ENCODE measurements at regions not wholly inside any gene's neighbourhood (a gene's known extent, or its start where the extent isn't known, plus 50 kb on each side); places are given as distances from the start of the nearest gene placed in this dataset.

GRCh38 chr11:95577716-95578460, 211.7 kb downstream of the FAM76B start:
- no peak for DNase-seq

GRCh38 chr11:95576146-95576845, 213.3 kb downstream of the FAM76B start:
- no peak for DNase-seq

- no peak for DNase-seq
These were observed 214.1 kb downstream of the FAM76B start for GRCh38 chr11:95575517-95575916.

GRCh38 chr11:95571718-95572260, 217.8 kb downstream of the FAM76B start:
- DNase-seq, result no peak

GRCh38 chr11:95570845-95571244, 218.7 kb downstream of the FAM76B start:
- DNase-seq, result no peak

GRCh38 chr11:95569207-95569606, 220.4 kb downstream of the FAM76B start:
- no peak for DNase-seq

- DNase-seq, result no peak
These were observed 221.3 kb downstream of the FAM76B start for GRCh38 chr11:95568281-95568680.

GRCh38 chr11:95567685-95568084, 221.9 kb downstream of the FAM76B start:
- no peak for DNase-seq

- no peak for DNase-seq
These were observed 223.4 kb downstream of the FAM76B start for GRCh38 chr11:95566211-95566610.

GRCh38 chr11:95565724-95566141, 223.8 kb downstream of the FAM76B start:
- DNase-seq, result no peak

- DNase-seq, result no peak
These were observed 225.7 kb downstream of the FAM76B start for GRCh38 chr11:95563859-95564258.

- DNase-seq, result no peak
These were observed 226.4 kb downstream of the FAM76B start for GRCh38 chr11:95563173-95563572.

- DNase-seq, result no peak
These were observed 227.2 kb downstream of the FAM76B start for GRCh38 chr11:95562196-95562921.

GRCh38 chr11:95559899-95560298, 229.7 kb downstream of the FAM76B start:
- no peak for DNase-seq

GRCh38 chr11:95557376-95557775, 232.2 kb downstream of the FAM76B start:
- DNase-seq, result no peak

- peak; percentile 10 for DNase-seq
These were observed 233.0 kb downstream of the FAM76B start for GRCh38 chr11:95556342-95557163.

GRCh38 chr11:95556011-95556341, 233.6 kb downstream of the FAM76B start:
- DNase-seq, result no peak

GRCh38 chr11:95554911-95555310, 234.7 kb downstream of the FAM76B start:
- DNase-seq, result no peak

- DNase-seq, result no peak
These were observed 240.3 kb downstream of the FAM76B start for GRCh38 chr11:95549301-95549700.

GRCh38 chr11:95548416-95548815, 241.2 kb downstream of the FAM76B start:
- DNase-seq, result no peak

- no peak for DNase-seq
These were observed 241.6 kb downstream of the FAM76B start for GRCh38 chr11:95547976-95548375.

- DNase-seq, result no peak
These were observed 242.4 kb downstream of the FAM76B start for GRCh38 chr11:95547186-95547585.
